K562 (cell line): ENCODE measurements at regions not wholly inside any gene's neighbourhood (a gene's known extent, or its start where the extent isn't known, plus 50 kb on each side); places are given as distances from the start of the nearest gene placed in this dataset.

Experiments used
- ATAC-seq: fragments of 200-7000 bp; cut with Tn5 transposase; 3 replicates; pipeline ENCODE4 v1.9.1; 2020; ENCODE audit warnings: moderate library complexity
- BruUV-seq: library from RNA; stranded (reverse); fragments of 400-500 nt; replicated peaks from 2 replicates; lab custom pipeline; 2021; lab: Mats Ljungman, UMichigan
- CTCF ChIA-PET: fragments of 300-600 bp; formaldehyde crosslinking; extraction: SDS; loops from one replicate; lab custom pipeline; 2021; ENCODE audit warnings: low intra/inter-chr PET ratio; lab: Yijun Ruan, JAX
- POLR2A ChIA-PET: fragments of 300-600, 350-650 bp; sonication (Branson Sonifier 250); formaldehyde crosslinking; extraction: SDS; loops from one replicate; lab custom pipeline; 2021; ENCODE audit warnings: antibody characterized with exemption, inconsistent platforms; lab: Yijun Ruan, JAX
- DNase-seq, 4 experiments: peaks; one replicate each; pipeline versions ENCODE4 v3.0.0 to v3.0.0-alpha.2; 2011 to 2018; ENCODE audit warnings: low spot score in 3 of 4, mixed read lengths in 3 of 4; ENCODE audit errors: extremely low read depth in 1 of 4
- FAIRE-seq: peaks from 2 replicates; lab custom pipeline; 2011; peaks lifted over from hg19 to GRCh38; lab: Jason Lieb, UNC
- H2AFZ ChIP-seq: 2 replicates; pipeline ENCODE4 v1.6.0; 2011; ENCODE audit warnings: low read depth, low read length, control low read depth, inconsistent platforms
- H3K27ac ChIP-seq: fragments of 200-600 bp; 3 replicates; pipeline ENCODE4 v1.8.0; 2011; ENCODE audit warnings: low read depth, mild to moderate bottlenecking, control low read depth, inconsistent platforms, low read length, moderate library complexity, mixed read lengths; ENCODE audit errors: extremely low read depth
- H3K27me3 ChIP-seq, 2 experiments: fragments of 300-600 bp in 1 of 2; 2 replicates in 1 of 2; 3 replicates in 1 of 2; pipeline versions ENCODE4 v1.6.0 to v1.8.0; 2011; ENCODE audit warnings: inconsistent platforms in 2 of 2, low read length in 2 of 2, mild to moderate bottlenecking in 1 of 2, mixed read lengths in 1 of 2, moderate library complexity in 1 of 2; ENCODE audit not compliant: control insufficient read depth in 2 of 2, insufficient read depth in 2 of 2
- H3K36me3 ChIP-seq: fragments of 300-600 bp; 3 replicates; pipeline ENCODE4 v1.8.0; 2011; ENCODE audit warnings: mild to moderate bottlenecking, low read length, inconsistent platforms; ENCODE audit not compliant: control insufficient read depth, insufficient read depth
- H3K4me1 ChIP-seq, 2 experiments: fragments of 200-600 bp in 1 of 2; replicated peaks in 1 of 2; 2 replicates in 1 of 2; 3 replicates in 1 of 2; pipeline versions ENCODE4 v1.5.1 to v1.8.0; 2011; ENCODE audit warnings: inconsistent platforms in 2 of 2, low read length in 2 of 2, mild to moderate bottlenecking in 1 of 2, mixed read lengths in 1 of 2, moderate library complexity in 1 of 2; ENCODE audit not compliant: control insufficient read depth in 2 of 2, insufficient read depth in 2 of 2
- H3K4me2 ChIP-seq: 2 replicates; pipeline ENCODE4 v1.6.1; 2011; ENCODE audit warnings: low read length, control low read depth, inconsistent platforms, mixed read lengths; ENCODE audit not compliant: insufficient read depth
- H3K4me3 ChIP-seq: fragments of 200-600 bp; sonication (generic), shearing (Covaris generic); 2 replicates; pipeline ENCODE4 v1.5.1; 2016; ENCODE audit warnings: control low read depth, inconsistent platforms
- H3K79me2 ChIP-seq: fragments of 200-600 bp; 3 replicates; pipeline ENCODE4 v1.8.0; 2011; ENCODE audit warnings: low read length, inconsistent platforms; ENCODE audit not compliant: control insufficient read depth, insufficient read depth
- H3K9ac ChIP-seq, 2 experiments: 2 replicates each; pipeline versions ENCODE4 v1.6.0 to v1.6.1; 2011; ENCODE audit warnings: low read depth in 2 of 2, low read length in 2 of 2, control low read depth in 1 of 2, inconsistent platforms in 1 of 2, mild to moderate bottlenecking in 1 of 2, mixed read lengths in 1 of 2; ENCODE audit not compliant: insufficient read depth in 1 of 2
- H3K9me1 ChIP-seq: one replicate; pipeline ENCODE4 v1.6.0; 2011; ENCODE audit warnings: inconsistent platforms, mild to moderate bottlenecking, low read length, moderate library complexity; ENCODE audit not compliant: control insufficient read depth, insufficient read depth
- H3K9me3 ChIP-seq: replicated peaks from 2 replicates; pipeline ENCODE4 v1.5.1; 2011; ENCODE audit warnings: low read depth, low read length, inconsistent platforms; ENCODE audit not compliant: control insufficient read depth, insufficient read depth
- H4K20me1 ChIP-seq: replicated peaks from 2 replicates; pipeline ENCODE4 v1.6.1; 2011; ENCODE audit warnings: low read length, inconsistent platforms, mixed read lengths; ENCODE audit not compliant: control insufficient read depth, insufficient read depth
- CCNT2 ChIP-seq: IDR thresholded peaks from 2 replicates; pipeline ENCODE4 v1.6.1; 2011; ENCODE audit warnings: borderline replicate concordance, low read depth, mild to moderate bottlenecking, moderate library complexity, mixed read lengths, low read length; ENCODE audit not compliant: insufficient read length; ENCODE audit errors: extremely low read depth
- CTBP1 ChIP-seq: fragments of 450-650 bp; IDR thresholded peaks from 2 replicates; pipeline ENCODE4 v1.6.1; 2016; ENCODE audit warnings: borderline replicate concordance
- CXXC5 ChIP-seq: fragments of 250-450 bp; sonication (Bioruptor Pico); IDR thresholded peaks from 2 replicates; pipeline ENCODE4 v1.8.0; 2022; ENCODE audit warnings: inconsistent platforms, mild to moderate bottlenecking, moderate library complexity
- DLX4 ChIP-seq: fragments of 250-450 bp; sonication (Bioruptor Pico); IDR thresholded peaks from 2 replicates; pipeline ENCODE4 v1.6.1; 2021; ENCODE audit warnings: mild to moderate bottlenecking
- DPF2 ChIP-seq: fragments of 450-650 bp; IDR thresholded peaks from 2 replicates; pipeline ENCODE4 v1.6.1; 2016
- FOXO4 ChIP-seq: fragments of 450-650 bp; formaldehyde crosslinking; IDR thresholded peaks from 2 replicates; pipeline ENCODE4 v1.4.0; 2020; ENCODE audit warnings: mild to moderate bottlenecking, moderate library complexity
- HLTF ChIP-seq: fragments of 450-650 bp; IDR thresholded peaks from 2 replicates; pipeline ENCODE4 v1.6.1; 2016
- IRF2 ChIP-seq: sonication (generic); formaldehyde crosslinking; IDR thresholded peaks from 2 replicates; pipeline ENCODE4 v1.8.1; 2022; ENCODE audit warnings: mild to moderate bottlenecking, missing genetic modification reagents
- MLX ChIP-seq, 2 experiments: fragments of 450-650 bp in 1 of 2; sonication (generic) in 1 of 2; formaldehyde crosslinking; conservative IDR thresholded peaks; 2 replicates each; pipeline versions ENCODE4 v1.4.0 to v1.8.1; 2020 to 2022; ENCODE audit warnings: mild to moderate bottlenecking in 1 of 2, missing genetic modification reagents in 1 of 2
- NCOA2 ChIP-seq, 2 experiments: fragments of 450-650 bp; IDR thresholded peaks; 2 replicates each; pipeline ENCODE4 v1.6.1; 2018; ENCODE audit warnings: mild to moderate bottlenecking in 2 of 2, moderate library complexity in 1 of 2; ENCODE audit not compliant: partially characterized antibody in 2 of 2
- NRF1 ChIP-seq, 2 experiments: fragments of 450-650 bp; IDR thresholded peaks in 1 of 2; conservative IDR thresholded peaks in 1 of 2; 2 replicates each; pipeline ENCODE4 v1.6.1; 2014; ENCODE audit warnings: mild to moderate bottlenecking in 2 of 2
- PML ChIP-seq: IDR thresholded peaks from 2 replicates; pipeline ENCODE4 v1.6.1; 2012; ENCODE audit warnings: low read length, inconsistent platforms
- RBM15 ChIP-seq: fragments of 200-400 bp; formaldehyde crosslinking; IDR thresholded peaks from 2 replicates; pipeline ENCODE4 v1.6.1; 2018; ENCODE audit warnings: mild to moderate bottlenecking, low read length, moderate library complexity; ENCODE audit not compliant: insufficient read depth
- SMARCE1 ChIP-seq: fragments of 450-650 bp; IDR thresholded peaks from 2 replicates; pipeline ENCODE4 v1.7.1; 2016; ENCODE audit warnings: mild to moderate bottlenecking
- ZBTB7A ChIP-seq: IDR thresholded peaks from 2 replicates; pipeline ENCODE4 v1.6.1; 2011; ENCODE audit warnings: low read depth, mild to moderate bottlenecking, low read length, moderate library complexity, borderline replicate concordance; ENCODE audit not compliant: control insufficient read depth
- ZFP1 ChIP-seq: fragments of 450-650 bp; formaldehyde crosslinking; IDR thresholded peaks from 2 replicates; pipeline ENCODE4 v1.4.0; 2020; ENCODE audit warnings: mild to moderate bottlenecking, mixed read lengths
- WGBS: fragments of 100-300 bp; shearing (Covaris generic); methylation state at CpG from one replicate; pipeline ENCODE4 v1.1.6; 2016; ENCODE audit warnings: low coverage, mixed read lengths; ENCODE audit not compliant: insufficient coverage; ENCODE audit errors: missing lambda C conversion rate; 5-methylcytosine and 5-hydroxymethylcytosine counted together
- in situ Hi-C: fragments of 300-500 bp; cut with MboI; formaldehyde crosslinking; loops from 4 replicates; pipeline ENCODE4 v1.15.0; 2018; ENCODE audit warnings: inconsistent platforms, mixed read lengths
- intact Hi-C: fragments of 100-400 bp; cut with micrococcal nuclease; formaldehyde crosslinking; loops from 2 replicates; pipeline ENCODE4 v1.14.2; 2022

- no peak for TF ChIP-seq CCNT2
- TF ChIP-seq, all 486 proteins: peak for 0
Measured at GRCh38 chr2:16747689-16748088, 82.1 kb upstream of the CYRIA start (continued).

- no peaks in the 10 kb centered on the region for H3K79me2 ChIP-seq
- H2AFZ ChIP-seq: no peak overlapping the region
- H3K9me3 ChIP-seq: no peaks in the 10 kb centered on the region
- no peak overlapping the region for H3K9ac ChIP-seq
- H3K27me3 ChIP-seq: no peaks in the 10 kb centered on the region; a peak in 1 of 5 replicates
- H3K4me1 ChIP-seq: peaks cover 13 to 31% of the 10 kb centered on the region in 2 experiments
- intact Hi-C loops: no loop called here
- H3K4me2 ChIP-seq: no peak overlapping the region
- 0 out of 2 replicates have a peak, but pooled peaks have one; percentile 6 for TF ChIP-seq HLTF
- no peak for TF ChIP-seq IRF2 (CRISPR knock-in tag)
- no peak for TF ChIP-seq ZBTB7A
- TF ChIP-seq NCOA2 (IDR thresholded peaks at IDR 0.05; ENCODE audit: partially characterized antibody in 2 of 2): no peak
- no peak for TF ChIP-seq FOXO4
- 0 out of 2 replicates have a peak, but pooled peaks have one; percentile 1 for TF ChIP-seq CXXC5 (CRISPR knock-in tag)
- 0 out of 2 replicates have a peak, but pooled peaks have one; percentile 15 for TF ChIP-seq DPF2
- TF ChIP-seq SMARCE1: no peak
- no peak for TF ChIP-seq NRF1 (conservative IDR thresholded peaks at IDR 0.05 in 1 of 2, IDR thresholded peaks at IDR 0.05 in 1 of 2)
- TF ChIP-seq RBM15: no peak
- TF ChIP-seq DLX4 (CRISPR knock-in tag): no peak
- TF ChIP-seq CTBP1: 0 out of 2 replicates have a peak, but pooled peaks have one; percentile 3
- TF ChIP-seq PML: 0 out of 2 replicates have a peak, but pooled peaks have one; percentile 2
- TF ChIP-seq MLX (CRISPR knock-in tag; conservative IDR thresholded peaks at IDR 0.05): no peak
- TF ChIP-seq ZFP1: no peak
- H3K4me3 ChIP-seq: no peak overlapping the region
- H4K20me1 ChIP-seq: no peaks in the 10 kb centered on the region
- POLR2A ChIA-PET: interaction anchor here (0.8 kb wide), 1 partner anchor 9 kb away, joined by 5 read pairs; no protein-coding TSS in a partner anchor
- H3K27ac ChIP-seq: no peak overlapping the region
- peak; percentile 39 for ATAC-seq
- peak; percentile 61 for FAIRE-seq
- CTCF ChIA-PET: interaction anchor here (0.7 kb wide), 1 partner anchor 25 kb away, joined by 15 read pairs; no protein-coding TSS in a partner anchor
- DNase-seq: no peak
- in situ Hi-C loops: no loop called here
- H3K9me1 ChIP-seq: no peaks in the 10 kb centered on the region
- H3K36me3 ChIP-seq: no peaks in the 10 kb centered on the region
- WGBS: 23% methylated on average over 5 of the region's 5 CpGs
- no TSS peak for BruUV-seq
Measured at GRCh38 chr2:16747257-16747656, 81.6 kb upstream of the CYRIA start.
